Right lobe of liver (tissue), 6 donors: ENCODE measurements at regions not wholly inside any gene's neighbourhood (a gene's known extent, or its start where the extent isn't known, plus 50 kb on each side); places are given as distances from the start of the nearest gene placed in this dataset.

Experiments
- ATAC-seq, 4 donors: fragments of 200-7000 bp; cut with Tn5 transposase; one replicate each; pipeline ENCODE4 v1.9.1; 2020; ENCODE audit warnings: mild to moderate bottlenecking in 4 of 4, moderate library complexity in 4 of 4
- DNase-seq, 3 donors: peaks; one replicate each; pipeline ENCODE4 v3.0.0-alpha.2; 2020
- H3K27ac ChIP-seq, 3 donors: fragments of 200-600 bp; one replicate each; pipeline ENCODE4 v1.8.0; 2022
- H3K27me3 ChIP-seq, 2 donors: fragments of 200-600 bp; one replicate each; pipeline ENCODE4 v1.8.0; 2022
- H3K36me3 ChIP-seq, 4 donors: fragments of 200-600 bp; sonication (generic) in 1 of 4; one replicate each; pipeline versions ENCODE4 v1.5.1 to v1.8.0; 2017 to 2022; ENCODE audit warnings: control low read depth in 1 of 4
- H3K4me1 ChIP-seq, 4 donors: fragments of 200-600 bp; sonication (generic) in 1 of 4; one replicate each; pipeline versions ENCODE4 v1.5.1 to v1.8.0; 2017 to 2022; ENCODE audit warnings: control low read depth in 1 of 4
- H3K4me3 ChIP-seq, 3 donors: fragments of 200-600 bp; one replicate each; pipeline ENCODE4 v1.8.0; 2022
- H3K9me3 ChIP-seq, 4 donors: fragments of 200-600 bp; sonication (generic) in 1 of 4; one replicate each; pipeline versions ENCODE4 v1.5.1 to v1.8.0; 2017 to 2022; ENCODE audit warnings: control low read depth in 1 of 4
- CTCF ChIP-seq, 4 donors: fragments of 200-600 bp in 3 of 4; fragments of 450-650 bp in 1 of 4; IDR thresholded peaks; one replicate each; pipeline versions ENCODE4 v1.5.1 to v1.8.0; 2016 to 2022; ENCODE audit warnings: antibody characterized with exemption in 4 of 4, mild to moderate bottlenecking in 2 of 4
- POLR2A ChIP-seq: fragments of 450-650 bp; IDR thresholded peaks from one replicate; pipeline ENCODE4 v1.6.1; 2017; ENCODE audit warnings: antibody characterized with exemption, mild to moderate bottlenecking
- WGBS: methylation state at CpG from one replicate; pipeline ENCODE4 v1.1.6; 2018; ENCODE audit warnings: low coverage, low lambda C conversion rate; ENCODE audit not compliant: insufficient coverage; ENCODE audit errors: missing lambda C conversion rate; 5-methylcytosine and 5-hydroxymethylcytosine counted together
- intact Hi-C, 2 donors: fragments of 100-400 bp; cut with DNase I; formaldehyde crosslinking; loops; one replicate each; pipeline versions ENCODE4 v1.11.2 to v1.14.1; 2022
- donor health status: DM: no; HTN: yes; CAD: no.
- donor health status: DM: no; HTN: no; CAD: no.
- donor health status: DM: no; HTN: no; CAD: no.
- donor health status: DM: no; HTN: yes; CAD: no.
- donor health status: DM: no; HTN: yes; CAD: no.

GRCh38 chr2:221228214-221228769 is 343.8 kb downstream of the EPHA4 start:
- Histone ChIP-seq H3K36me3 (no peaks in the 10 kb centered on the region), H3K27me3 (no peaks in the 10 kb centered on the region), H3K27ac (no peak overlapping the region), H3K9me3 (no peaks in the 10 kb centered on the region), H3K4me1 (no peaks in the 10 kb centered on the region), H3K4me3 (no peak overlapping the region)
- intact Hi-C loops = no loop called here
- 47% methylated on average over 3 of the region's 3 CpGs for WGBS
- ATAC-seq = no peak
- no peak for TF ChIP-seq POLR2A
- TF ChIP-seq CTCF (IDR thresholded peaks at IDR 0.05) = no peak
- no peak for DNase-seq

- Histone ChIP-seq H3K9me3 (no peaks in the 10 kb centered on the region), H3K4me1 (no peaks in the 10 kb centered on the region), H3K27ac (no peak overlapping the region), H3K27me3 (no peaks in the 10 kb centered on the region), H3K36me3 (no peaks in the 10 kb centered on the region), H3K4me3 (no peak overlapping the region)
- TF ChIP-seq CTCF (IDR thresholded peaks at IDR 0.05) (no peak), POLR2A (no peak)
- DNase-seq (no peak), ATAC-seq (no peak)
- intact Hi-C loops = no loop called here
Measured at GRCh38 chr2:221229099-221229498, 343.0 kb downstream of the EPHA4 start.

- no peaks in the 10 kb centered on the region for H3K27me3 ChIP-seq
- no peak for TF ChIP-seq POLR2A
- no peak for TF ChIP-seq CTCF (IDR thresholded peaks at IDR 0.05)
- ATAC-seq = no peak
- H3K9me3 ChIP-seq = no peaks in the 10 kb centered on the region
- H3K4me3 ChIP-seq = no peak overlapping the region
- DNase-seq = no peak
- 62% methylated on average over 3 of the region's 3 CpGs for WGBS
- no peak overlapping the region for H3K27ac ChIP-seq
- no peaks in the 10 kb centered on the region for H3K36me3 ChIP-seq
- intact Hi-C loops = no loop called here
- no peaks in the 10 kb centered on the region for H3K4me1 ChIP-seq
Measured at GRCh38 chr2:221231511-221231910, 340.6 kb downstream of the EPHA4 start.

- H3K36me3 ChIP-seq = no peaks in the 10 kb centered on the region
- no peaks in the 10 kb centered on the region for H3K9me3 ChIP-seq
- DNase-seq = no peak
- TF ChIP-seq CTCF (IDR thresholded peaks at IDR 0.05) (no peak), POLR2A (no peak)
- intact Hi-C loops = no loop called here
- H3K4me3 ChIP-seq = no peak overlapping the region
- no peaks in the 10 kb centered on the region for H3K27me3 ChIP-seq
- ATAC-seq = peak; percentile 48 to 75 (median 52)
- no peaks in the 10 kb centered on the region for H3K4me1 ChIP-seq
- WGBS = 61% methylated on average over 2 of the region's 2 CpGs
- no peak overlapping the region for H3K27ac ChIP-seq
Measured at GRCh38 chr2:221235941-221236340, 336.2 kb downstream of the EPHA4 start.

GRCh38 chr2:221241072-221241471 is 331.0 kb downstream of the EPHA4 start:
- H3K36me3 ChIP-seq = no peaks in the 10 kb centered on the region
- no peaks in the 10 kb centered on the region for H3K4me1 ChIP-seq
- no peaks in the 10 kb centered on the region for H3K9me3 ChIP-seq
- no peaks in the 10 kb centered on the region for H3K27me3 ChIP-seq
- no peak overlapping the region for H3K27ac ChIP-seq
- TF ChIP-seq POLR2A (no peak), CTCF (IDR thresholded peaks at IDR 0.05) (no peak)
- H3K4me3 ChIP-seq = no peak overlapping the region
- DNase-seq (no peak), ATAC-seq (no peak)
- WGBS = 15% methylated on average over 3 of the region's 3 CpGs
- intact Hi-C loops = no loop called here
